ENCODE measurements at regions not wholly inside any gene's neighbourhood (a gene's known extent, or its start where the extent isn't known, plus 50 kb on each side); places are given as distances from the start of the nearest gene placed in this dataset.

DNA sequence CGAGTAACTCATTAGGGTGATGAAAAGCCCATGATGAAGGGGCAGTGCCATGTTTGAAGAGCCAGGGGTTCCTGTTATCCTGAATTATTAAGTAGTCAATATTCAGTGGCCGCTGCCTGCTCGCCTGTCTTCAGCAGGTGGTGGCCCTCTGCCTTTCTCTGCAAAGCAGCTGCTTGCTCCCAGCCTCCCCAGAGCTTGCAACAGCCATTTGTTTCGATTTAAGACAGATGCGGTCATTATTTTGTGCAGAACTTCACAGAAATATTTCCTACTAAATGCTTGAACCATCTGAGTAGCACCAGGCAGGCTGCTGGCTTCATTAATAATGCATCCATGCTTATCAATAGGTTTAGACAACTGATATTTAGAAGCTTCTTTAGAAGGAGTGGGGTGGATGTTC lies 104.3 kb upstream of the TTC29 start:
- no peak overlapping the region for H2AK5ac ChIP-seq (ENCODE audit: insufficient read length, low read length)
- no peak overlapping the region for H3K23ac ChIP-seq (ENCODE audit: insufficient read length, low read depth, low read length)
- H3K23me2 ChIP-seq (ENCODE audit: insufficient read length, low read depth, low read length, poor library complexity, severe bottlenecking) = no peaks in the 10 kb centered on the region
- no peaks in the 10 kb centered on the region for H3K4me1 ChIP-seq (ENCODE audit: insufficient read depth, low read length)
- no peaks in the 10 kb centered on the region for H4K20me1 ChIP-seq (ENCODE audit: control insufficient read depth, insufficient read depth, insufficient read length)
- no peaks in the 10 kb centered on the region for H3K27me3 ChIP-seq (ENCODE audit: insufficient read depth, low read length)
- H2AFZ ChIP-seq (ENCODE audit: low read length) = no peak overlapping the region
- Mint-ChIP-seq H3K27ac (no peak overlapping the region), H3K27me3 (ENCODE audit: low read depth) (no peaks in the 10 kb centered on the region), H3K4me3 (no peak overlapping the region), H3K9me3 (peaks cover 9 to 12% of the 10 kb centered on the region in 2 experiments), H3K36me3 (ENCODE audit: insufficient read depth in 1 of 3, low read depth in 3 of 3) (peaks cover 3 to 13% (median 4%) of the 10 kb centered on the region in 3 experiments), H3K4me1 (peaks cover 4 to 5% of the 10 kb centered on the region in 2 experiments; a peak in 2 of 4 replicates)
- H3K4me2 ChIP-seq (ENCODE audit: insufficient read depth, insufficient read length, low read length) = no peak overlapping the region
- H3K4ac ChIP-seq (ENCODE audit: low read depth, low read length) = no peak overlapping the region
- H3K79me2 ChIP-seq (ENCODE audit: insufficient read depth, low read length) = no peaks in the 10 kb centered on the region
- no peak overlapping the region for H4K5ac ChIP-seq (ENCODE audit: insufficient read length, low read depth, low read length)
- H3K27ac ChIP-seq (ENCODE audit: insufficient read length, low read depth, low read length) = no peak overlapping the region
- no peak overlapping the region for H4K8ac ChIP-seq (replicated peaks; ENCODE audit: insufficient read length, low read depth, low read length)
- H3K9ac ChIP-seq (ENCODE audit: extremely low read depth, insufficient read length, low read length) = no peak overlapping the region
- H4K91ac ChIP-seq (ENCODE audit: insufficient read length, low read depth, low read length) = no peak overlapping the region
- DNase-seq = no peak
- H3T11ph ChIP-seq (ENCODE audit: low read length) = no peak overlapping the region
- no peak overlapping the region for H2BK20ac ChIP-seq (ENCODE audit: low read depth, low read length, poor library complexity, severe bottlenecking)
- no peak overlapping the region for H3K18ac ChIP-seq (ENCODE audit: insufficient read length, low read depth, low read length)
- no peak overlapping the region for H2BK12ac ChIP-seq (ENCODE audit: insufficient read length, low read depth, low read length)
- H2BK120ac ChIP-seq (ENCODE audit: low read depth, low read length, poor library complexity, severe bottlenecking) = no peak overlapping the region
- no peak overlapping the region for H3K56ac ChIP-seq (ENCODE audit: insufficient read length, low read depth, low read length)
- no peak overlapping the region for H2BK15ac ChIP-seq (ENCODE audit: low read depth, low read length)
- no CpG with 5 or more reads among the region's 5 CpGs for WGBS (ENCODE audit: extremely low coverage, insufficient read length, low lambda C conversion rate)
- TF ChIP-seq CTCF (conservative IDR thresholded peaks at IDR 0.05) = no peak
- H3K79me1 ChIP-seq (ENCODE audit: insufficient read depth, low read depth, low read length, poor library complexity, severe bottlenecking) = no peaks in the 10 kb centered on the region
- no peak overlapping the region for H2BK5ac ChIP-seq (ENCODE audit: insufficient read length, low read length)
- H3K9me3 ChIP-seq (ENCODE audit: control insufficient read depth, low read depth, low read length) = no peaks in the 10 kb centered on the region
- no peak overlapping the region for H3K14ac ChIP-seq (ENCODE audit: insufficient read depth, low read length)

All from H9 (cell line).